HEK293 (cell line): ENCODE measurements at regions not wholly inside any gene's neighbourhood (a gene's known extent, or its start where the extent isn't known, plus 50 kb on each side); places are given as distances from the start of the nearest gene placed in this dataset.

Experiments
- CTCF ChIA-PET: fragments of 350-600 bp; formaldehyde crosslinking; extraction: SDS; loops from one replicate; lab custom pipeline; 2021; ENCODE audit warnings: antibody characterized with exemption; lab: Yijun Ruan, JAX
- POLR2A ChIA-PET: fragments of 300-600 bp; formaldehyde crosslinking; extraction: SDS; loops from one replicate; lab custom pipeline; 2020; ENCODE audit warnings: antibody characterized with exemption, inconsistent platforms; lab: Yijun Ruan, JAX
- H3K27ac ChIP-seq: fragments of 200-500 bp; sonication (Bioruptor generic); 2 replicates; pipeline ENCODE4 v1.5.1; 2014; ENCODE audit warnings: low read depth, low read length, control low read depth, inconsistent platforms; ENCODE audit errors: extremely low read depth
- H3K36me3 ChIP-seq, 2 experiments: fragments of 200-500 bp in 1 of 2; sonication (Bioruptor generic) in 1 of 2; 1 replicate in 1 of 2; 2 replicates in 1 of 2; pipeline ENCODE4 v1.5.1; 2014 to 2017; ENCODE audit warnings: inconsistent platforms in 2 of 2, low read length in 2 of 2; ENCODE audit not compliant: control insufficient read depth in 2 of 2, insufficient read depth in 1 of 2
- H3K4me1 ChIP-seq: fragments of 200-500 bp; sonication (Bioruptor generic); 2 replicates; pipeline ENCODE4 v1.5.1; 2014; ENCODE audit warnings: mild to moderate bottlenecking, low read length, inconsistent platforms; ENCODE audit not compliant: control insufficient read depth, insufficient read depth
- H3K4me3 ChIP-seq: 2 replicates; pipeline ENCODE4 v1.5.1; 2011; ENCODE audit warnings: low read depth, mild to moderate bottlenecking, control low read depth, low read length, moderate library complexity
- H3K9me3 ChIP-seq: fragments of 200-500 bp; sonication (Bioruptor generic); 2 replicates; pipeline ENCODE4 v1.5.1; 2014; ENCODE audit warnings: low read depth, low read length, inconsistent platforms; ENCODE audit not compliant: control insufficient read depth, insufficient read depth
- CTCF ChIP-seq: fragments of 450-650 bp; formaldehyde crosslinking; IDR thresholded peaks from 2 replicates; pipeline ENCODE4 v1.5.1; 2016; ENCODE audit warnings: missing biosample characterization, missing genetic modification characterization
- KLF8 ChIP-seq: fragments of 450-650 bp; formaldehyde crosslinking; IDR thresholded peaks from 2 replicates; pipeline ENCODE4 v1.5.1; 2016; ENCODE audit warnings: missing biosample characterization, missing genetic modification characterization
- OVOL3 ChIP-seq: fragments of 450-650 bp; formaldehyde crosslinking; IDR thresholded peaks from 2 replicates; pipeline ENCODE4 v1.5.1; 2016; ENCODE audit warnings: missing biosample characterization, missing genetic modification characterization
- SP2 ChIP-seq: fragments of 450-650 bp; formaldehyde crosslinking; IDR thresholded peaks from 2 replicates; pipeline ENCODE4 v1.5.1; 2016; ENCODE audit warnings: missing biosample characterization, missing genetic modification characterization
- SP7 ChIP-seq: fragments of 450-650 bp; formaldehyde crosslinking; IDR thresholded peaks from 2 replicates; pipeline ENCODE4 v1.5.1; 2016; ENCODE audit warnings: missing biosample characterization, missing genetic modification characterization
- ZBTB20 ChIP-seq: fragments of 450-650 bp; formaldehyde crosslinking; IDR thresholded peaks from 2 replicates; pipeline ENCODE4 v1.5.1; 2016; ENCODE audit warnings: missing biosample characterization, missing genetic modification characterization
- ZBTB8A ChIP-seq: fragments of 450-650 bp; formaldehyde crosslinking; IDR thresholded peaks from 2 replicates; pipeline ENCODE4 v1.5.1; 2016; ENCODE audit warnings: missing biosample characterization, missing genetic modification characterization
- ZFP69B ChIP-seq: fragments of 450-650 bp; formaldehyde crosslinking; IDR thresholded peaks from 2 replicates; pipeline ENCODE4 v1.5.1; 2016; ENCODE audit warnings: missing biosample characterization, missing genetic modification characterization
- ZNF16 ChIP-seq: fragments of 450-650 bp; formaldehyde crosslinking; IDR thresholded peaks from 2 replicates; pipeline ENCODE4 v1.5.1; 2016; ENCODE audit warnings: low read depth, missing biosample characterization, missing genetic modification characterization
- ZNF184 ChIP-seq: fragments of 450-650 bp; IDR thresholded peaks from 2 replicates; pipeline ENCODE4 v1.5.1; 2018; ENCODE audit warnings: missing biosample characterization, mild to moderate bottlenecking, missing genetic modification characterization
- ZNF26 ChIP-seq: fragments of 450-650 bp; formaldehyde crosslinking; IDR thresholded peaks from 2 replicates; pipeline ENCODE4 v1.5.1; 2016; ENCODE audit warnings: missing biosample characterization, missing genetic modification characterization
- ZNF266 ChIP-seq: fragments of 450-650 bp; formaldehyde crosslinking; IDR thresholded peaks from 2 replicates; pipeline ENCODE4 v1.5.1; 2016; ENCODE audit warnings: missing biosample characterization, missing genetic modification characterization, low read depth
- ZNF274 ChIP-seq, 2 experiments: fragments of 200-500 bp in 1 of 2; fragments of 450-650 bp in 1 of 2; sonication (Bioruptor generic) in 1 of 2; formaldehyde crosslinking in 1 of 2; IDR thresholded peaks; 2 replicates each; pipeline versions ENCODE4 v1.5.1 to v1.6.1; 2014 to 2016; ENCODE audit warnings: borderline replicate concordance in 1 of 2, inconsistent platforms in 1 of 2, low read length in 1 of 2, missing biosample characterization in 1 of 2, missing genetic modification characterization in 1 of 2
- ZNF292 ChIP-seq: fragments of 450-650 bp; formaldehyde crosslinking; IDR thresholded peaks from 2 replicates; pipeline ENCODE4 v1.5.1; 2016; ENCODE audit warnings: low read depth, missing biosample characterization, missing genetic modification characterization, borderline replicate concordance
- ZNF580 ChIP-seq: fragments of 450-650 bp; formaldehyde crosslinking; IDR thresholded peaks from 2 replicates; pipeline ENCODE4 v1.5.1; 2016; ENCODE audit warnings: missing biosample characterization, missing genetic modification characterization
- ZNF654 ChIP-seq: fragments of 450-650 bp; formaldehyde crosslinking; IDR thresholded peaks from 2 replicates; pipeline ENCODE4 v1.5.1; 2016; ENCODE audit warnings: low read depth, missing biosample characterization, missing genetic modification characterization
- TF ChIP-seq, protein P1 (sequence below): fragments of 450-650 bp; formaldehyde crosslinking; IDR thresholded peaks from 2 replicates; pipeline ENCODE4 v1.5.1; 2016; ENCODE audit warnings: missing biosample characterization, missing genetic modification characterization

DNA sequence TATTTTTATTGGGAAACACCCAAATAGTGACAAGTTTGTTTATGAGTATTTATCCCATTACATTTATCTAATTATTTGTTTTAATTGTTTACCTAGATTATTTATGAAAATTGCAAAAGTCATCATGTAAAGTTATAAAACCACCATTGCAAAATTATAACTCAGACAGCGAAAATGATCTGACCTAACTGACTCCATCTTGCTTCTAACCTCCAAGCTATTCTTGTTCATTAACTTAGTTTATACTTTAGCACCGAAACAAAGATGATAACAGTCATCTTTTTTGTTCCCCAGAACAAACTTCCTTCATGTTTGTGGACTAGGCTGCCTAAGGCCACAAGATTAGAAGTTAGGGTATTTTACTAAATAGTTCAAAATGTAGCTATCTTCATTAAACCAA, 190.8 kb downstream of the FASLG start:
- no peaks in the 10 kb centered on the region for H3K4me1 ChIP-seq
- no peaks in the 10 kb centered on the region for H3K36me3 ChIP-seq
- no peaks in the 10 kb centered on the region for H3K9me3 ChIP-seq
- H3K4me3 ChIP-seq = no peak overlapping the region
- POLR2A ChIA-PET = no interaction called here
- CTCF ChIA-PET = interaction anchor here (0.6 to 0.7 kb wide), 4 partner anchors 15 to 351 kb away, joined by 3 read pairs; no protein-coding TSS in a partner anchor
- TF ChIP-seq ZFP69B (no peak), ZNF266 (tag by site-specific recombination) (no peak), SP2 (tag by site-specific recombination) (no peak), ZBTB20 (tag by site-specific recombination) (no peak), ZNF292 (no peak), ZNF26 (no peak), ZNF184 (tag by site-specific recombination) (no peak), ZNF274 (IDR thresholded peaks at IDR 0.05; ENCODE audit: low read length) (no peak), ZNF274 (tag by site-specific recombination; IDR thresholded peaks at IDR 0.05; ENCODE audit: borderline replicate concordance) (no peak), CTCF (tag by site-specific recombination) (no peak), ZBTB8A (tag by site-specific recombination) (no peak), ZNF580 (tag by site-specific recombination) (no peak), KLF8 (tag by site-specific recombination) (no peak), ZNF16 (tag by site-specific recombination) (no peak), SP7 (tag by site-specific recombination) (no peak), ZNF654 (tag by site-specific recombination) (no peak)
- TF ChIP-seq, protein P1, sequence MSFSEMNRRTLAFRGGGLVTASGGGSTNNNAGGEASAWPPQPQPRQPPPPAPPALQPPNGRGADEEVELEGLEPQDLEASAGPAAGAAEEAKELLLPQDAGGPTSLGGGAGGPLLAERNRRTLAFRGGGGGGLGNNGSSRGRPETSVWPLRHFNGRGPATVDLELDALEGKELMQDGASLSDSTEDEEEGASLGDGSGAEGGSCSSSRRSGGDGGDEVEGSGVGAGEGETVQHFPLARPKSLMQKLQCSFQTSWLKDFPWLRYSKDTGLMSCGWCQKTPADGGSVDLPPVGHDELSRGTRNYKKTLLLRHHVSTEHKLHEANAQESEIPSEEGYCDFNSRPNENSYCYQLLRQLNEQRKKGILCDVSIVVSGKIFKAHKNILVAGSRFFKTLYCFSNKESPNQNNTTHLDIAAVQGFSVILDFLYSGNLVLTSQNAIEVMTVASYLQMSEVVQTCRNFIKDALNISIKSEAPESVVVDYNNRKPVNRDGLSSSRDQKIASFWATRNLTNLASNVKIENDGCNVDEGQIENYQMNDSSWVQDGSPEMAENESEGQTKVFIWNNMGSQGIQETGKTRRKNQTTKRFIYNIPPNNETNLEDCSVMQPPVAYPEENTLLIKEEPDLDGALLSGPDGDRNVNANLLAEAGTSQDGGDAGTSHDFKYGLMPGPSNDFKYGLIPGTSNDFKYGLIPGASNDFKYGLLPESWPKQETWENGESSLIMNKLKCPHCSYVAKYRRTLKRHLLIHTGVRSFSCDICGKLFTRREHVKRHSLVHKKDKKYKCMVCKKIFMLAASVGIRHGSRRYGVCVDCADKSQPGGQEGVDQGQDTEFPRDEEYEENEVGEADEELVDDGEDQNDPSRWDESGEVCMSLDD (tag by site-specific recombination) = no peak
- TF ChIP-seq, all 188 proteins: peak for 0
- H3K27ac ChIP-seq = no peak overlapping the region

- Histone ChIP-seq H3K9me3 (no peaks in the 10 kb centered on the region), H3K27ac (no peak overlapping the region), H3K4me1 (no peaks in the 10 kb centered on the region), H3K4me3 (no peak overlapping the region), H3K36me3 (no peaks in the 10 kb centered on the region)
- POLR2A ChIA-PET = no interaction called here
- CTCF ChIA-PET = no interaction called here
- TF ChIP-seq KLF8 (tag by site-specific recombination) (no peak), OVOL3 (tag by site-specific recombination) (no peak)
These were observed 192.2 kb downstream of the FASLG start for GRCh38 chr1:172851077-172851476.
